B cell (primary cell): ENCODE measurements at regions not wholly inside any gene's neighbourhood (a gene's known extent, or its start where the extent isn't known, plus 50 kb on each side); places are given as distances from the start of the nearest gene placed in this dataset.

Source experiments
- ATAC-seq: fragments of 200-7000 bp; cut with Tn5 transposase; one replicate; pipeline ENCODE4 v1.10.0; 2021; ENCODE audit warnings: low read depth, mild to moderate bottlenecking, moderate number of reproducible peaks, moderate library complexity
- CTCF ChIA-PET: fragments of 350-600 bp; sonication (Branson Sonifier 250); formaldehyde crosslinking; loops from one replicate; lab custom pipeline; 2021; ENCODE audit warnings: antibody characterized with exemption, inconsistent platforms; lab: Charles Lee
- POLR2A ChIA-PET: fragments of 350-600 bp; sonication (Branson Sonifier 250); formaldehyde crosslinking; loops from one replicate; lab custom pipeline; 2021; ENCODE audit warnings: antibody characterized with exemption; lab: Charles Lee
- DNase-seq: peaks from one replicate; pipeline ENCODE4 v3.0.0; 2013
- H2AFZ ChIP-seq: 2 replicates; pipeline ENCODE4 v1.6.1; 2012; ENCODE audit warnings: mild to moderate bottlenecking, low read depth, low read length; ENCODE audit not compliant: insufficient read depth, poor library complexity, severe bottlenecking
- H3K27ac ChIP-seq, 2 donors: 1 replicate in 1 of 2; 2 replicates in 1 of 2; pipeline ENCODE4 v1.5.1; 2012 to 2013; ENCODE audit warnings: low read length in 2 of 2, mild to moderate bottlenecking in 2 of 2, moderate library complexity in 1 of 2
- H3K27me3 ChIP-seq, 4 experiments: fragments of 200-600 bp in 1 of 4; sonication (generic) in 1 of 4; replicated peaks in 1 of 4; 1 replicate in 2 of 4; 2 replicates in 2 of 4; pipeline versions ENCODE4 v1.6.1 to v1.7.0; 2013 to 2016; ENCODE audit warnings: low read length in 3 of 4, mild to moderate bottlenecking in 2 of 4, mixed read lengths in 1 of 4, moderate library complexity in 1 of 4; ENCODE audit not compliant: insufficient read depth in 4 of 4, control insufficient read depth in 3 of 4; ENCODE audit errors: control extremely low read depth in 1 of 4
- H3K36me3 ChIP-seq, 2 experiments: replicated peaks in 1 of 2; 1 replicate in 1 of 2; 2 replicates in 1 of 2; pipeline versions ENCODE4 v1.6.1 to v1.7.1; 2013; ENCODE audit warnings: low read length in 1 of 2; ENCODE audit not compliant: insufficient read depth in 2 of 2, control insufficient read depth in 1 of 2; ENCODE audit errors: control extremely low read depth in 1 of 2, extremely low read depth in 1 of 2
- H3K4me1 ChIP-seq, 2 donors: fragments of 200-600 bp in 1 of 2; sonication (generic) in 1 of 2; 1 replicate in 1 of 2; 2 replicates in 1 of 2; pipeline versions ENCODE4 v1.5.1 to v1.6.1; 2013 to 2017; ENCODE audit warnings: low read length in 2 of 2; ENCODE audit not compliant: control insufficient read depth in 2 of 2, insufficient read depth in 2 of 2
- H3K4me2 ChIP-seq: replicated peaks from 2 replicates; pipeline ENCODE3; 2012; ENCODE audit warnings: mild to moderate bottlenecking, low read depth, low read length; ENCODE audit not compliant: poor library complexity, severe bottlenecking
- H3K4me3 ChIP-seq, 5 experiments: fragments of 200-600 bp in 1 of 5; sonication (generic) in 1 of 5; 1 replicate in 3 of 5; 2 replicates in 2 of 5; pipeline versions ENCODE4 v1.5.1 to v1.7.0; 2011 to 2016; ENCODE audit warnings: low read length in 4 of 5, mild to moderate bottlenecking in 4 of 5, low read depth in 2 of 5, control low read depth in 1 of 5, moderate library complexity in 1 of 5; ENCODE audit not compliant: insufficient read depth in 1 of 5; ENCODE audit errors: control extremely low read depth in 1 of 5, extremely low read depth in 1 of 5
- H3K79me2 ChIP-seq: fragments of 200-600 bp; sonication (generic); one replicate; pipeline ENCODE4 v1.6.0; 2016; ENCODE audit warnings: low read length; ENCODE audit not compliant: control insufficient read depth, insufficient read depth
- H3K9ac ChIP-seq: fragments of 200-600 bp; sonication (generic); 2 replicates; pipeline ENCODE4 v1.6.1; 2017; ENCODE audit warnings: mild to moderate bottlenecking, low read length, moderate library complexity
- H3K9me3 ChIP-seq, 3 donors: one replicate each; pipeline versions ENCODE4 v1.6.1 to v1.7.1; 2013; ENCODE audit warnings: low read length in 2 of 3; ENCODE audit not compliant: control insufficient read depth in 2 of 3, insufficient read depth in 1 of 3; ENCODE audit errors: control extremely low read depth in 1 of 3
- H4K20me1 ChIP-seq: 2 replicates; pipeline ENCODE4 v1.6.0; 2012; ENCODE audit warnings: mild to moderate bottlenecking, low read length; ENCODE audit not compliant: insufficient read depth, control insufficient read depth, poor library complexity, severe bottlenecking
- H3K27ac Mint-ChIP-seq: one replicate; pipeline ENCODE4 v1.8.0; 2021; ENCODE audit warnings: mixed read lengths
- H3K27me3 Mint-ChIP-seq: one replicate; pipeline ENCODE4 v1.8.0; 2021; ENCODE audit warnings: mixed read lengths
- H3K4me1 Mint-ChIP-seq: one replicate; pipeline ENCODE4 v1.8.0; 2021; ENCODE audit warnings: mixed read lengths
- H3K4me3 Mint-ChIP-seq: one replicate; pipeline ENCODE4 v1.8.0; 2021; ENCODE audit warnings: mixed read lengths
- H3K9me3 Mint-ChIP-seq: one replicate; pipeline ENCODE4 v1.8.0; 2022; ENCODE audit warnings: mixed read lengths; ENCODE audit not compliant: insufficient read depth
- EZH2 ChIP-seq: IDR thresholded peaks from 2 replicates; pipeline ENCODE4 v1.6.1; 2012; ENCODE audit warnings: borderline replicate concordance, low read depth, mild to moderate bottlenecking, moderate library complexity, low read length; ENCODE audit not compliant: insufficient read depth, poor library complexity, severe bottlenecking
- WGBS: methylation state at CpG from one replicate; pipeline ENCODE4 v1.1.5; 2013; ENCODE audit warnings: missing lambda C conversion rate; ENCODE audit not compliant: insufficient coverage; 5-methylcytosine and 5-hydroxymethylcytosine counted together
- intact Hi-C: fragments of 100-400 bp; cut with micrococcal nuclease; formaldehyde crosslinking; loops from one replicate; pipeline ENCODE4 v1.10.0; 2022
- TF ChIP-seq, protein P1 (sequence below): fragments of 200-600 bp; IDR thresholded peaks from one replicate; pipeline ENCODE4 v1.8.0; 2022; ENCODE audit warnings: antibody characterized with exemption, mild to moderate bottlenecking

DNA sequence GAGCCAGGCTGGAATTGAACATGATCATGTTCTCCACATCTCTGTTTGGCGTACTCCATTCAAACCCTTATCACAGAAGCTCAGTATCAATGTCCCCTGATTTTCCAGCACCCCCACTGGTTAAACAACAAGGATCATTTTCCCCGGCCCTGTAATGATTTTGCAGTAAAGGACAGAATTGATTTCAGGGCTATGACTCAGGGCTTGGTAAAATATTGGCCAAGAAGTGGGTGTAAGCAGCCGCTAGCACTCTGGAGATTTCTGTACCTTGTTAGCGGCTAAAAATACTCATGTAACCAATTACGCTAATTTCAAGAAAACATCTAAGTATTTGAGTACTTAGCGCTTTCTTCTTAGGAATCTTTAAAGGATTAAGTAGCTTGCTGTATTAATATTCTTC, 69.5 kb upstream of the FNDC3A start:
- H3K27ac Mint-ChIP-seq: no peak overlapping the region
- H3K4me3 Mint-ChIP-seq: no peak overlapping the region
- ATAC-seq (no peak), DNase-seq (no peak)
- ChIA-PET POLR2A (no interaction called here), CTCF (no interaction called here)
- no peaks in the 10 kb centered on the region for H3K9me3 Mint-ChIP-seq
- Histone ChIP-seq H3K36me3 (no peaks in the 10 kb centered on the region), H2AFZ (no peak overlapping the region), H3K4me1 (no peaks in the 10 kb centered on the region), H3K27ac (no peak overlapping the region), H3K4me2 (no peak overlapping the region), H3K9ac (no peak overlapping the region), H3K9me3 (no peaks in the 10 kb centered on the region), H4K20me1 (no peaks in the 10 kb centered on the region), H3K79me2 (no peaks in the 10 kb centered on the region), H3K4me3 (no peak overlapping the region), H3K27me3 (no peaks in the 10 kb centered on the region)
- no peaks in the 10 kb centered on the region for H3K4me1 Mint-ChIP-seq
- no CpG with 5 or more reads among the region's 6 CpGs for WGBS
- intact Hi-C loops: no loop called here
- peaks cover 16% of the 10 kb centered on the region for H3K27me3 Mint-ChIP-seq
- TF ChIP-seq, protein P1, sequence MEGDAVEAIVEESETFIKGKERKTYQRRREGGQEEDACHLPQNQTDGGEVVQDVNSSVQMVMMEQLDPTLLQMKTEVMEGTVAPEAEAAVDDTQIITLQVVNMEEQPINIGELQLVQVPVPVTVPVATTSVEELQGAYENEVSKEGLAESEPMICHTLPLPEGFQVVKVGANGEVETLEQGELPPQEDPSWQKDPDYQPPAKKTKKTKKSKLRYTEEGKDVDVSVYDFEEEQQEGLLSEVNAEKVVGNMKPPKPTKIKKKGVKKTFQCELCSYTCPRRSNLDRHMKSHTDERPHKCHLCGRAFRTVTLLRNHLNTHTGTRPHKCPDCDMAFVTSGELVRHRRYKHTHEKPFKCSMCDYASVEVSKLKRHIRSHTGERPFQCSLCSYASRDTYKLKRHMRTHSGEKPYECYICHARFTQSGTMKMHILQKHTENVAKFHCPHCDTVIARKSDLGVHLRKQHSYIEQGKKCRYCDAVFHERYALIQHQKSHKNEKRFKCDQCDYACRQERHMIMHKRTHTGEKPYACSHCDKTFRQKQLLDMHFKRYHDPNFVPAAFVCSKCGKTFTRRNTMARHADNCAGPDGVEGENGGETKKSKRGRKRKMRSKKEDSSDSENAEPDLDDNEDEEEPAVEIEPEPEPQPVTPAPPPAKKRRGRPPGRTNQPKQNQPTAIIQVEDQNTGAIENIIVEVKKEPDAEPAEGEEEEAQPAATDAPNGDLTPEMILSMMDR: no peak
- no peak for TF ChIP-seq EZH2

- Histone ChIP-seq H3K4me1 (no peaks in the 10 kb centered on the region), H3K36me3 (no peaks in the 10 kb centered on the region), H3K79me2 (no peaks in the 10 kb centered on the region), H2AFZ (no peak overlapping the region), H3K9me3 (no peaks in the 10 kb centered on the region), H3K27me3 (no peaks in the 10 kb centered on the region), H3K27ac (no peak overlapping the region), H3K9ac (no peak overlapping the region), H3K4me3 (no peak overlapping the region), H4K20me1 (no peaks in the 10 kb centered on the region), H3K4me2 (no peak overlapping the region)
- no peaks in the 10 kb centered on the region for H3K9me3 Mint-ChIP-seq
- ChIA-PET POLR2A (no interaction called here), CTCF (interaction anchor here (1.2 kb wide), 1 partner anchor 11 kb away, joined by 3 read pairs; no protein-coding TSS in a partner anchor)
- no peak for ATAC-seq
- no peak overlapping the region for H3K4me3 Mint-ChIP-seq
- no peak for TF ChIP-seq EZH2
- TF ChIP-seq, protein P1: no peak
- no peak overlapping the region for H3K27ac Mint-ChIP-seq
- WGBS: no CpG with 5 or more reads among the region's 2 CpGs
- DNase-seq: no peak
- no peaks in the 10 kb centered on the region for H3K4me1 Mint-ChIP-seq
- intact Hi-C loops: no loop called here
- peaks cover 15% of the 10 kb centered on the region for H3K27me3 Mint-ChIP-seq
These were observed 67.2 kb upstream of the FNDC3A start for GRCh38 chr13:48908381-48909055.
